Tibial nerve (tissue), 4 donors: ENCODE measurements at regions not wholly inside any gene's neighbourhood (a gene's known extent, or its start where the extent isn't known, plus 50 kb on each side); places are given as distances from the start of the nearest gene placed in this dataset.

Source experiments
- DNase-seq, 2 donors: peaks; one replicate each; pipeline ENCODE4 v3.0.0-alpha.2; 2019; ENCODE audit warnings: low spot score in 2 of 2
- H3K27ac ChIP-seq, 4 donors: fragments of 200-600 bp; sonication (generic) in 3 of 4; one replicate each; pipeline ENCODE4 v1.5.1; 2017 to 2019; ENCODE audit warnings: mild to moderate bottlenecking in 1 of 4
- H3K27me3 ChIP-seq, 2 donors: fragments of 200-600 bp; sonication (generic) in 1 of 2; one replicate each; pipeline versions ENCODE4 v1.5.1 to v1.6.0; 2017 to 2019
- H3K36me3 ChIP-seq, 3 donors: fragments of 200-600 bp; sonication (generic); one replicate each; pipeline ENCODE4 v1.5.1; 2018 to 2019
- H3K4me1 ChIP-seq, 4 donors: fragments of 200-600 bp; sonication (generic) in 3 of 4; one replicate each; pipeline ENCODE4 v1.5.1; 2017 to 2019
- H3K4me3 ChIP-seq, 4 donors: fragments of 200-600 bp; sonication (generic) in 3 of 4; one replicate each; pipeline ENCODE4 v1.5.1; 2017 to 2019; ENCODE audit warnings: mild to moderate bottlenecking in 1 of 4, moderate library complexity in 1 of 4
- H3K9me3 ChIP-seq, 4 donors: fragments of 200-600 bp; sonication (generic) in 3 of 4; one replicate each; pipeline ENCODE4 v1.5.1; 2017 to 2019
- EP300 ChIP-seq, 2 donors: sonication (generic); formaldehyde crosslinking; IDR thresholded peaks; one replicate each; pipeline ENCODE4 v1.6.1; 2017; ENCODE audit warnings: antibody characterized with exemption in 2 of 2, mild to moderate bottlenecking in 1 of 2
- POLR2A ChIP-seq, 2 donors: fragments of 450-650 bp; IDR thresholded peaks; one replicate each; pipeline ENCODE4 v1.6.1; 2017; ENCODE audit warnings: antibody characterized with exemption in 2 of 2, mild to moderate bottlenecking in 2 of 2, moderate library complexity in 2 of 2
- WGBS, 2 donors: methylation state at CpG; one replicate each; pipeline ENCODE4 v1.1.5; 2018; 5-methylcytosine and 5-hydroxymethylcytosine counted together
- TF ChIP-seq, protein P1 (sequence below), 5 experiments: fragments of 200-600 bp in 3 of 5; fragments of 450-650 bp in 2 of 5; sonication (generic) in 3 of 5; IDR thresholded peaks; one replicate each; pipeline ENCODE4 v1.5.1; 2016 to 2019; ENCODE audit warnings: antibody characterized with exemption in 5 of 5, mild to moderate bottlenecking in 3 of 5, moderate library complexity in 2 of 5

DNA sequence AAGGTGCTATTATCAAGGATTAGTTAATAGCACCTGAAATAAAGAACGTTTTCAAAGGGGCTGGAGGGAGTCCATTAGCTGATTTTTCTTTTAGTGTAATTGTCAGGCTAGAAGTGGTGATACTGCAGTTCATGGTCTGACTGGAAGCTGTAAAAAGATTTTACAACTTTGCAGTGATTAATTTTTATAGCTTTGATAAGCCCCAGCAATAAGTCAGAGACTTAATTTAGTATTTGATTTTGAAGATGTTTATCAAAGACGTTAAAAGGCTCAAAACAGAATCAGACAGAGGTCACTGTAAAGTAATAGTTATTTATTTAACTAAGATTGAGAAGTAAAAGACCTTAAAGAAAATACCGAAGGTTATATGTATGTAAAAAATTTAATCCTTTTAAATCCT, 165.5 kb upstream of the FMN2 start:
- H3K27ac ChIP-seq: no peak overlapping the region
- no peaks in the 10 kb centered on the region for H3K4me1 ChIP-seq
- no peaks in the 10 kb centered on the region for H3K36me3 ChIP-seq
- DNase-seq: no peak
- H3K9me3 ChIP-seq: no peaks in the 10 kb centered on the region
- 67 to 74% methylated on average over 3 of the region's 3 CpGs for WGBS, 2 donors
- no peak overlapping the region for H3K4me3 ChIP-seq
- TF ChIP-seq, protein P1, sequence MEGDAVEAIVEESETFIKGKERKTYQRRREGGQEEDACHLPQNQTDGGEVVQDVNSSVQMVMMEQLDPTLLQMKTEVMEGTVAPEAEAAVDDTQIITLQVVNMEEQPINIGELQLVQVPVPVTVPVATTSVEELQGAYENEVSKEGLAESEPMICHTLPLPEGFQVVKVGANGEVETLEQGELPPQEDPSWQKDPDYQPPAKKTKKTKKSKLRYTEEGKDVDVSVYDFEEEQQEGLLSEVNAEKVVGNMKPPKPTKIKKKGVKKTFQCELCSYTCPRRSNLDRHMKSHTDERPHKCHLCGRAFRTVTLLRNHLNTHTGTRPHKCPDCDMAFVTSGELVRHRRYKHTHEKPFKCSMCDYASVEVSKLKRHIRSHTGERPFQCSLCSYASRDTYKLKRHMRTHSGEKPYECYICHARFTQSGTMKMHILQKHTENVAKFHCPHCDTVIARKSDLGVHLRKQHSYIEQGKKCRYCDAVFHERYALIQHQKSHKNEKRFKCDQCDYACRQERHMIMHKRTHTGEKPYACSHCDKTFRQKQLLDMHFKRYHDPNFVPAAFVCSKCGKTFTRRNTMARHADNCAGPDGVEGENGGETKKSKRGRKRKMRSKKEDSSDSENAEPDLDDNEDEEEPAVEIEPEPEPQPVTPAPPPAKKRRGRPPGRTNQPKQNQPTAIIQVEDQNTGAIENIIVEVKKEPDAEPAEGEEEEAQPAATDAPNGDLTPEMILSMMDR (IDR thresholded peaks at IDR 0.05): no peak
- no peak for TF ChIP-seq EP300 (IDR thresholded peaks at IDR 0.05)
- no peaks in the 10 kb centered on the region for H3K27me3 ChIP-seq

DNA sequence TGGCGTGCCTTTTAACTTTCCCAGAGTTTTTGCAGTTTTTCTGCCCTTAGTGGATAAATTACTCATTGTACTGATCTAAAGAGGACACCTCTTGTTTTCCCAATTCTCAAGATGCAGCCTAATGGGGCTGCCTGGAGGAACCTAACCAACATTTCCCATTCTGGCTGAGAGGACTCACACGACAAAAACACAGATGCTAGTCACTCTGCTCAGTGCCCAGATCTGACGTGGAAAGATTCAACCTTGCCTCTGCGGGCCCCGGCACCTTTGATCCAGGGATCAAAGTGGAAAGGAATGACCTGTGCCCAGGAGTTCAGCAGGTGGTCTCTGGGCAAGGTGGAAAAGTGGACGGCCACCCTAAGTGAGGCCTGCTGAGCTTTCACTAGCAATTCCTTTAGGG, 162.4 kb upstream of the FMN2 start:
- no peak for DNase-seq
- H3K4me1 ChIP-seq: no peaks in the 10 kb centered on the region
- 76 to 84% methylated on average over 6 of the region's 6 CpGs for WGBS, 2 donors

DNA sequence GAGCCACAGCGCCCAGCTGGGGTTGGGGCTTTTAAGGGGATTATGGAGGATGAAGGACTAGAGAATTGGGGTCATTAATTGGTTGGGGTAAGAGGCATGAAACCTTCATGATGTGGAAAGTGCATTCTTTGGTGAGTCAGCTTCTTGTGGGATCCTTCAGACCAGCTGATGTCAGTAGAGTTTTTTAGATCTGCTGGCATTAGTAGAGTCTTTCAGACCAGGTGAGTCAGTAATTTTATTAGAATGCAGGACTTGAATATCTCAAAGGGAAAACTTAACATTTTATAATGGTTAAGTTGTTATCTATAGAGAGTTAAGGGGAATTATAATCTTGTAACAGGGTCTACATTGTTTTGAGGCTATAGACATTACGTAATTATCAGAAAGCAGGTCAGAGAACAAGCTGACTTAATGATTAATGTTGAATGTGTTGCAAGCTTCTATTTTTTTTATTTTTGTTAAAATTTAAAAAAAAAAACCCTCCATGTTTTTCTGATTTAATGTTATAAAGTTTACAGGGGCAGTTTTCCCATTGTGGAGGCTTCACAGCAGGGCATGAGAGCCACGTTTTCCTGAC, 160.9 kb upstream of the FMN2 start:
- H3K36me3 ChIP-seq: no peaks in the 10 kb centered on the region
- 72 to 77% methylated on average over 3 of the region's 3 CpGs for WGBS, 2 donors
- H3K4me1 ChIP-seq: no peaks in the 10 kb centered on the region
- no peak overlapping the region for H3K27ac ChIP-seq
- H3K27me3 ChIP-seq: no peaks in the 10 kb centered on the region
- TF ChIP-seq, protein P1 (IDR thresholded peaks at IDR 0.05): no peak
- TF ChIP-seq EP300 (IDR thresholded peaks at IDR 0.05): no peak
- no peak for TF ChIP-seq POLR2A (IDR thresholded peaks at IDR 0.05)
- no peak for DNase-seq
- no peak overlapping the region for H3K4me3 ChIP-seq
- H3K9me3 ChIP-seq: no peaks in the 10 kb centered on the region

More for the DNA sequence above, 162.4 kb upstream of the FMN2 start:
- TF ChIP-seq, protein P1 (IDR thresholded peaks at IDR 0.05): no peak
- TF ChIP-seq EP300 (IDR thresholded peaks at IDR 0.05) (no peak), POLR2A (IDR thresholded peaks at IDR 0.05) (no peak)
- Histone ChIP-seq H3K36me3 (no peaks in the 10 kb centered on the region), H3K27me3 (no peaks in the 10 kb centered on the region), H3K4me3 (no peak overlapping the region), H3K27ac (no peak overlapping the region), H3K9me3 (no peaks in the 10 kb centered on the region)

DNA sequence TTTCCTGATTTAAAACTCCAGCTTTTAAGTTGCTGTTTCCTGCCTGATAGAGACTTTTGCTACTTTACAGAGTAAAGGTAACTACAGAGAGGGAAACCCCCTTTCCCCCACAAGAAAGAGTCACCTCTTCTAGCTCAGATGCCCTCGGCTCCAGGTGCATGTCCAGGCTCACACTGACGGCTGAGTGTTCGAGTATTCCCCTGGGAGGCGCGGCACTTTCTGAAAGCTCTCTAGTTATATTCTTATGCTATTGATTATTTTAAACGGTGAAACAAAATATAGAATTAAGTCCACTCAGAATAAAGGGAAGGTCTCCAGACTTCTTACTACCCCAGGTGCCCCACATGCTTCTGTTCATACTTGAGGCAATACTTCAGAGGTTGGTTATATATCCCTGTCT, 160.3 kb upstream of the FMN2 start:
- 76 to 88% methylated on average over 6 of the region's 6 CpGs for WGBS, 2 donors
- no peak for DNase-seq

DNA sequence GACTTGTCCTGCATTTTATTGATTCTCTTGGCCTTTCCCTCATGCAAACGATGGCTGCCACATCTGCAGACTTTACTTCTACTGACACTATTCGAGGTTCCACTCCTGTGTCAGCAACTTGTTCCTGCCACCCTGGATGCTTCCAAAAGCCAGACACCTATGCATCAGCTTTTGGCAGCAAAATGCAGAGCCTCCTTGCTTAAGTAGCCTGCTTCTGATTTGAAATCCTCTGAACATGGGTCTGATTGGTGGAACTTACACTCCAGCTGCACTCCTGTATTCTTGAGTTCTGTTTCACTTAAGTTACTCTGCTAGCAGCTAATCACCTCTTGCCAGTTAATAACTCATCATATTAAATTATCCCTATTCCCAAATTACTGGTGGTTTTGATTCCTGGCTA, 152.1 kb upstream of the FMN2 start:
- Histone ChIP-seq H3K36me3 (no peaks in the 10 kb centered on the region), H3K9me3 (peaks cover 0 to 9% (median 0%) of the 10 kb centered on the region in 4 donors), H3K27me3 (no peaks in the 10 kb centered on the region), H3K4me1 (no peaks in the 10 kb centered on the region), H3K27ac (no peak overlapping the region), H3K4me3 (no peak overlapping the region)
- WGBS, 2 donors: 57 to 59% methylated on average over 2 of the region's 2 CpGs
- no peak for DNase-seq
- TF ChIP-seq EP300 (IDR thresholded peaks at IDR 0.05) (no peak), POLR2A (IDR thresholded peaks at IDR 0.05) (no peak)
- TF ChIP-seq, protein P1 (IDR thresholded peaks at IDR 0.05): no peak

More for the DNA sequence above, 160.3 kb upstream of the FMN2 start:
- Histone ChIP-seq H3K27me3 (no peaks in the 10 kb centered on the region), H3K36me3 (no peaks in the 10 kb centered on the region), H3K9me3 (no peaks in the 10 kb centered on the region), H3K27ac (no peak overlapping the region), H3K4me3 (no peak overlapping the region), H3K4me1 (no peaks in the 10 kb centered on the region)
- TF ChIP-seq POLR2A (IDR thresholded peaks at IDR 0.05) (no peak), EP300 (IDR thresholded peaks at IDR 0.05) (no peak)
- TF ChIP-seq, protein P1 (IDR thresholded peaks at IDR 0.05): no peak
